HG02981 (cell line): ENCODE measurements at regions not wholly inside any gene's neighbourhood (a gene's known extent, or its start where the extent isn't known, plus 50 kb on each side); places are given as distances from the start of the nearest gene placed in this dataset.

ENCODE experiments used
- ATAC-seq: cut with Tn5 transposase; IDR thresholded peaks from one replicate; pipeline ENCODE4 v1.9.1; 2021; ENCODE audit warnings: mild to moderate bottlenecking, moderate library complexity; ENCODE audit not compliant: unreplicated experiment

DNA sequence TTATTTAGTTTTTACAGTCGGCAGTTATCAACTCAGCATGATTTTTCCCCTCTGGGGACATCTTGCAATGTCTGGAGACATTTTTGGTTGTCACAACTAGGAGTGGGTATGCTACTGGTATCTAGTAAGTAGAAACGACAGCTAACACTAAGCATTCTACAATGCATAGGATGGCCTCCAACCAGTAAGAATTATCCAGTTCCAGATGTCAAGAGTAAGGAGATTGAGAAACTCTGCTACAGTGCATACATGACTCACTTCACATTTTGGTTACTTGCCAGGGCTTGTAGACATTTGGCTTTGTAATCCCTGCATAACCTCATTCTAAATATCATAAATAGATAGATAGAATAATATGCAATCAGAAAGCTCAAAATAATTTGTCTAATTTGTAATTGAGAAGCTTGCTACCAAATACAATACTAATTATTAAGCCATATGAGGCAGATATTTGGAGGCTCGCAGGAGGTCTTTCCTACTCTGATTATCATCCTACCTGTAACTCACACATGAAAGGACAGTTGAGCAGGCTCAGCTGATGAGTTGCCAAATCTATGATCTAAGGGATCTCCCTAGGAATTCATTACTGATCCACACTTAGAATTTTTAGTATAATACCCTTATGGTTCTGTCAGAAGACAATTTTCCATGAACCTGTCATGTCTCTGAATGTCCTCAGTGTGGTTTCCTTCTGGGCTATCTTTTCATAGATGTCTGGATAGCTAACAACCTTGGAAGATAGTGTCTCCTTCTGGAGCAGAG, 346.9 kb upstream of the TLE4 start:
- no peak for ATAC-seq

DNA sequence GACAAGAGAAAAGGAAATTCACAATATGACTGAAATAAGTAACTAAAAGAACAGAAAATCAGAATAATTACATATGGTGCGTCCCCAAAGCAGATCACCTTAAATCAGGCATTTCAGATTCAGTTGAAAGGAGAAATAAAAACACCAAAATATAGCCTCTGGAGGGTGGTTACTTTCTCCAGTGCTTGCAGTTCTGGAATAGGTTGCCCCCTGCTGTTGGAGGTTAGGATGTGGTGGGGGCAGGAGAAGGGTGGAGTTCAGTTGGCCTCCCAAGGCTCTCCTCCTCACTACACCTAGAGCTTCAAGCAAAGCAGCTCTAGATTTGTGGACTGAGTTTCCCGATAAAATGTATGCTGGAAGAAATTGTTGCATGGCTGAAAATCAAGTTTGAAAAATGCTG, 338.2 kb upstream of the TLE4 start:
- peak; percentile 64 for ATAC-seq

DNA sequence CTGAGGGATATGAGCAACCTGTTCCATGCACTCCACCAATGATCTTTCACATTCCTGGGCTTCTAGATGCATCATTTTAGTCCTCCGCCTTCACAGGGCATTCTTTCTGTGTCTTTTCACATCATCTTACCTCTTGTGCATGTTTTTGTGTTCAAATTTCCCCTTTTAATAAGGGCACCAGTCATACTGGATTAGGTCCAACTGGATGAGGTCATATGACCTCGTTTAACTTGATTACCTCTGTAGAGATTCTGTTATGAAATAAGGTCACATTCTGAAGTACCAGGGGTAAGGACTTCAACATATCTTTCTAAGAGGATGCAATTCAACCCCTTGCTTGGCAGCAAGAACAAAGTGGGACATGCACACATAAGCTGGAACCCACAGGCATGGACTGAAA, 335.3 kb upstream of the TLE4 start:
- ATAC-seq: no peak

DNA sequence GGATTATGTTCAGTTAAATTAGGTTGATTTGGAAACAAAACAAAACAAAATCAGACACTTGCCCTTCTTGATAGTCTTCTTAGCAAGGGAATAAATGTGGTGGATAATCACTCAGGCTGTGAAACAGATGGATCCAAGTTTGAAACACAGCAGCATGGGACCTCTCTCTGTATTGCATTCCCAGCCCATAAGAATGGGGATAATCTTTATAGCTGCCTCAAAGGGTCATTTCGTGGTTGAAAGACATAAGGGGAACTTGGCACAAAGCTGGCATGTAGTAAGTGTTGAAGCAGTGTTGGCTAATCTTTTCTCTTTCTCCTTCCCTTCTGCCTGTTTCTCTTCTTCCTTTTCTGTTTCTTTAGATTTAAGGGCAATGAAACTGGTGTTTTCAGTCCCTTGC, 333.9 kb upstream of the TLE4 start:
- ATAC-seq: no peak

DNA sequence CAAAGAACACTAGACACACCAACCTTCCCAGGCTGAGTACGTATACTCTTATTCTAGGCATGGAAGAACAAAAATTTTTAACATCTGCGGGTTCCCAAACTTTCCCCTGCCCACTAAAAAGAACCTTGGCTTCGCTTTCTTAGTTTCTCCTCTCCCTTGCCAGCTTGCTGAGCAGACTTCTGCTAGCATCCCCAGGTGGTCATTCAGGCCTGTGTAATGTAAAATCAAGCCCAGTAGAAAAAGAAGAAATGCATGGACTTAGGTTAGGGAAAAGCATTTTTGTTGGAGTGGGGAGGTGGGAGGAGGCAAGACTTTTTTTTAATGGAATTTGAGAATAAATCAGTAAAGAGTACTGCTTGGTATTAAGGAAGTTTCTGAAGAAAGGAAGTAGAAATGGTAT, 331.0 kb upstream of the TLE4 start:
- no peak for ATAC-seq

DNA sequence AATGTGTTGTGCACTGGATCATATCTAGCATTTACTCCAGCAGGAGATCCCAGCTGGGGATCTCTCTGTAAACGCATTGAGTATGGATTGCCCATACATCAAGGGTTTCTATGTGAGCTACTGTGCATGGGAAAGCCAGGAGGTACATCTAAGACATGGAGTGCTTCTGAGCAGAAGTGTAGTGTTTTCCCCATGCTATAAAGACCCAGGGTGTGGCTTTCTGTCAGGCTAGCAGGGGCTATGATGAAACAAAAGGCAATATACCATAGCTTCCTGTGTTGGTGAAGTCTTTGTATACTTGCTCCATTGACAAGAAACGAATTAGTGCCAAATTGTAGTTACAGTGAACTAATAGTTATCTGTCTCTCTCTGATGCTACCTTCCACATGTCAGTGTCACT, 329.3 kb upstream of the TLE4 start:
- ATAC-seq: no peak

DNA sequence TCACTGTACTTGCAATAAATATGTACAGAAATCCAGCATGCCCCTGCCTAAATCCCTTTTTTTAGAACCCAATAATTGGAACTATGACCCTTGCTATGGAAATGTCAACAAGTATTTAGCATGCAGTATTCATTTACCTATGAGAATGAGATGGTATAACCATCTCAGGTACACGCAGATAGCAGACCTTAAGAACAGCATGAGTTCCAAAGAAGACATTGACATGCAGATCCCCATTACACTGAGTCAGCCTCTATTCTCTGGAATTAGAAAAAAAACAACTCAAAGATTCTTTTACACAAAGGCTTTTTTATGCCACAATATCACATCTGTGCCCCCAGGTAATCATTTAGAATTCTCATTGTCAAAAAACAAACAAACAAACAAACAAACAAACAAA, 325.6 kb upstream of the TLE4 start:
- ATAC-seq: no peak

DNA sequence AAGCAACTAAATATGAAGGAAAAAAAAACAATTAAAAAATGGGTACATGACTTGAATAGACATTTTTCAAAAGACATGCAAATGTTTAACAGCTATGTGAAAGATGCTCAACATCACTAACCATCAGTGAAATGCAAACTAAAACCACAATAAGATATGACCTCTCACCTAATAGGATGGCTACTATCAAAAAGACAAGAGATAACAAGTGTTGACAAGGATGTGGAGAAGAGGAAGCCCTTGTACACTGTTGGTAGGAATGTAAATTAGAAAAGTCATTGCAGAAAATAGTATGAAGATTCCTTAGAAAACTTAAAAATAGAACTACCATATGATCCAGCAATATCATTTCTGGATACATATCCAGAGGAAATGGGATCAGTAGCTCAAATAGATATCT, 324.7 kb upstream of the TLE4 start:
- no peak for ATAC-seq

DNA sequence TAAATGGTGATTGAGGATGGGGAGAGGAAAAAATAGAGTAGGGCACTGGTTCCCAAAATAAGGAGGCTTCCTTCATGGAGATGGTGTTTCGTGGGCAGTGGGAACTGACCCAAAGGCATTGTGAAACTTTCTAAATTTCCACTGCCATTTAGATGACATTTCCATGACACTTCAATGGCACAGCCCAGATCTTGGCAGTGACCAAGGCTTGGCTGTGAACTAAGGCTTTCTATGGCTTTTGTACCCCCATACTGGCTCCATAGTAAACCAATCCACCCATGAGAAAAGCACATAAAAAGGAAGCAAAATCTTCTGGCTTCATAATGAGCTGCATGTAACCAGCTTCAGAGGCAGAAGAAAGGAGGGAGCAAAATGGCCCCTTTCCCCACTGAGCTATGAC, 321.0 kb upstream of the TLE4 start:
- no peak for ATAC-seq

DNA sequence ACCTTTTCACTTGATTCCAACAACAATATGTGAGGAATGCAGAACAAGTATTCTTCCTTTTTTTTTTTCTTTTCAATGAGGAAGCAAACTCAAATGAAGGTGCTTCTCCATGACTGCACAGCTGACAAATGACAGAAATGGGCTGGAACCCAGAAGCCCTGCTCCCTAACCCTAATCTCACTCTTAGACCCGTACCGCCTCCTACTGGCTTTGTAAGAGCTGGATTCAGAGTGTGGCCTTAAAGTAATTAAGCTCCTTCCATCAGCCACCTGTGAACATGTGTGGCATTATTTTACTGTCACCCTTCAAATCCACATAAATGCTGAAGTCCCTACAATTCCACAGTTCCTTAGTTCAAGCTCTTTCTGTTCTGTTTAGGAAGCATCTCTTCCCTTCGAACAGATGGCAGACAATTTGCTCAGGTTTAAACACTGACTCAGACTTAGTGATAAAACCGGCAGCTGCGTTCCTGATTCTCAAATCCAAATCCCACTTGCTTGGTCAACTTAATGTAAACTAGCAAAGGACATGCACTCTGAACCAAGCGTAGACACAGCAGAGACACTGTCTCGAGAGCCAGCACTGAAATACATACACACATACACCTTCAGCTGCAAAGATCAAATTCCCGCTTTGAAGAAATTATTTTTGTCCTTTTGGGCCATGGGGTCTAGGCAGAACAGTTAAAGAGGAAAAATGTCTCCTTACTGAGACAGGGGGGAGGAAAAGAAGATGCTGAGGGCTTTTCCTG, 316.7 kb upstream of the TLE4 start:
- no peak for ATAC-seq

DNA sequence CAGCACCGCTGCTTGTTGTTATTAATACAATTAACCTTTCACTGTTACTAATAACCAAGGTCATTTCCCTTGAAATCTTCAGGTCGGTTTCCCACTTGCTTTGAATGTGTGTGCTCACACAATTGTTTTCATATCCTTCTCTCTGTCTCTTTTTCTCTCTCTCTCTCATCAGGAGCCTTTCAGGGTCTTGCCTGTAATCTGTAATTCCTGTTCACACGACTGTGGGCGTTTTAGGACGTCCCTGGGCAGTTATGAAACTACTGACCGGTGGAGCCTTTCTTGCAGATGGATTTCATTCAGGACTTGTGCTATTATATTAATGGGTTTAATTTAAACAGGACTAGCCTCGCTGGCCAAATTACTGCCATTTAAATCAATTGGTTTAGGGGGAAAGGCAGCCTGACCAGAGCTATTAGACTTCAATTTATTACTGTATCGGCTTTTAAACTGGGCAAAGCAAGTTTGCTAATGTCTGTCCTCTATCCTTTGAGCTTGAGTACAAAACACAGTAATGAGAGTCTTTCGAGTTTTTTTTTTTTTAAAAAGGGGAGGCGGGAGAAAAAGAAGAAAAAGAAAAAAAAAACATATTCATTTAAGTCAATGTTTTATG, 316.0 kb upstream of the TLE4 start:
- ATAC-seq: no peak

DNA sequence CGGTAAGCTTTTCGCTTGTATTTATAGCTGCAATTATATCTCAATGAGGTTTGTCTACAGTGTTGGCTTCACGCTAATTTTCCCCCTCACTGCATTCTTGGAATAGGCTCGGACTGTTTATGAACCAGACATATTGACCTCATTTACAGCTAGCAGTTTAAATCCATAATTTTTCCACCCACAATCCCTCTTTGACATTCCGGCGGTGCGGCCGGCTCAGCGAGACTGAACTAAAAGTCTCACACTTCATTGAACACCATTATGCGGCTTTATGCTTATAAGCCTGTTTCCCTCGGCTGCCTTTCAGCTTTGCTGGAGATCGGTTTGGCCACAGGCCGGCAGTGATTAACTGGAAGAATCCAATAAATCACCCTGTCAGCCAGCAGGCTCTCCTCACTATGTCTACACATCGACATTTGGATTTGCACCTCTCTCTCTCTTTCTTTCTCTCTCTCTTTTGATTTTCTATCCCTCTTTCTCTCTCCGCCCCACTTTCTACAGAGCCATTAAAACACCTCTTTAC, 315.0 kb upstream of the TLE4 start:
- ATAC-seq: no peak

DNA sequence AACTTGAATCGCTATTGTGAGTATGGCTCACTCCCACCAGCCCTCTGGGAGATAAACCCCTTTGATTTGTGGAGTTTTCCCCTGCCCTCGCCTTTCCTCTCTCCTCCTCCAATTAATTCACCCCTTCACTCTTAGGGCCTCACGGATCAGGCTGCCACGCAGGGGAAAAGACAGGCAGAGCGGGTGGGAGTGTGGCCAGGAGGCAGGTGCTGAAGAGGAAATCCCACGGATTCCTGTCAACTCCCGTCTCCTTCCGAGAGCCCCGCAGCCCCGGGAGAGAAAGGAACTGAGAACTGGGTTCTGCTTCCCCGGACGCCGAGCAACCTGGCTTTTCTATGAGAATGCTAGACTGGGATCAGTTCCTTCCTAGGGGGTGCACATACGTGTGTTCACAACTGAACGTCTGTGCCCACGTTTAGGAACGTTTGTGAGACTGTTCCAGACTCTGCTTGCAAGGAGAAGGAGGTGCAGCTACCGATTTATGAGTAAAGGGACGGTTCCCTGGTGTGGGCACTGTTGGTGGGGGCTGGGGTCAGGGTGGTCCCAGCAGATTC, 314.5 kb upstream of the TLE4 start:
- no peak for ATAC-seq

DNA sequence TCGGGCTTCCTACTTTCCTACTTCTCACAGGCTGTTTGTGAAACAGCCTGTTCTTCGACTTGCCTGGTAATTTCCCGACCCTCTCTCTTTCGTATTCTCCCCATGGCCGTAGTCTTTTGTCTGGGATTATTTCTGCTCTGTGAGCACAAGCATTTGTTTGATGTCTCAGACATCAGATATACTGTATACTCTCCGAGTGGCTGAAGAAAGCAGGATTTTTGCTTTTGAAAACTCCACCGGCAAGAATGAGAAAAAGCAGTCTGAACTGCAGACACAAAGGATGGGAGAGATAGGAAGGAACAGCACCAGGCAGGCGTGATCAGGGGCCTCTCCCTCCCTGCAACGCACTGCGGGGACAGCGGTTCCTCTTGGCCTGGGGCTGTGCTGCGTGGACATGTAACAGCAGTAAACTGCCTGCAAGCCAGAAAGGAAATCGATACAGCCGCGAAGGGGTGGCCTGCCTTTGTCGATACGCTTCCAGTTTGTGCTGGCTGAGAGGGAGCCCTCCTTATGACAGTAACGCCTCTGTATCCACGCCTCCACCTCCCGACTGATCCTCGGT, 313.9 kb upstream of the TLE4 start:
- ATAC-seq: no peak

DNA sequence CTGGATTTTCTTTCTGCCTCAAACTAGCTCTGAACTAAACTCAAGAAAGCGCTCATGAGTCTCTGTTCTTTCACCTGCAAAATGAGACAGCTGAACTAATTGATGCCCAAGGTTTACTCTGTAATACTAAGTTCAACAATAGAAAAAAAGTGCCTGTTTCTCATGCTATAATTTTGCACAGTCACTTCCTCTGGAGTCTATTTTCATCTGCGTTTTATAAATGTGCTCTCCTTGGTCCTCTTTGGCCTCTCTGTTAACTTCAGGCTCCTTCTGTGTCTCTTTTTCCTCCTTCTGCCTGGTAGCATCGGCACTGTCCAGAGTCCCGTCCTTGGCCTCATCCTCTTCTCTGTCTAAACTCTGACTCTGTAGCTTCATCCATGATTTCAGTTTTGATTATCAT, 311.9 kb upstream of the TLE4 start:
- ATAC-seq: no peak

DNA sequence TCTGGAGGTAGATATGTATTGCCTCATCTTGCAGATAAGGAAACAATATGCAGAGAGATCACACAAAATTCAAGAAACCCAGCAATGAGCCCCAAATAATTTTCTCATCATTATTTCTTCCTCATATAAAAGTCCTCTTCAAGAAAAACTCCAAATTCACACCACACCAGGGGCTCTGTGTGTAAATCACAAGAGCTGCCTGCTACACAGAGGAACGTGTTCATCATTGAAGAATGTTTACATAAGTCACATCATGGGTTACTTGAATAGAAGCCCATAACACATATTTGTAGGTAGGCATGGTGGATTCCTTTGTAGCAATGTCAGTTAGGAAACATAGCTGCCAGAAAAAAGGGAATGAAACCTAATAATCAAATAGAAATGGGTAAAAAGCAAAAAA, 308.1 kb upstream of the TLE4 start:
- ATAC-seq: no peak

DNA sequence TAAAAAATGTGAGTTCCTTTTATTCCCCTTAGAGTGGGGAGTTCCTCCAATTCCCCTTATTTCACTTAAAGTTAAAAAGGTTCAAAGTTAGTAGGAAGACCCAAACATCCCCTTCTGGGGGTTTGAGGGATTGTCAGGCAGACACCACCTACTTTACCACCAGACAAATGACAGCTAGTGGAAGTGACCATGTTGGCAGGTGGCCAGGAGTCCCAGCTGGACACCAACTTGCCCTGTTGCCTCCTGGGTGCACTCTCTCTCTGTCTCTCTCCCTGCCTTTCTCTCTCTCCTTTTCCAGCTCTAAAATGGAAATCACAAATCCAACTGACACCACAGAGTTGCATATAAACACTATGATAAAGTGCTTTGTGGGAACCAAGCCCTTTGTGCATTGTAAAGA, 307.7 kb upstream of the TLE4 start:
- no peak for ATAC-seq

DNA sequence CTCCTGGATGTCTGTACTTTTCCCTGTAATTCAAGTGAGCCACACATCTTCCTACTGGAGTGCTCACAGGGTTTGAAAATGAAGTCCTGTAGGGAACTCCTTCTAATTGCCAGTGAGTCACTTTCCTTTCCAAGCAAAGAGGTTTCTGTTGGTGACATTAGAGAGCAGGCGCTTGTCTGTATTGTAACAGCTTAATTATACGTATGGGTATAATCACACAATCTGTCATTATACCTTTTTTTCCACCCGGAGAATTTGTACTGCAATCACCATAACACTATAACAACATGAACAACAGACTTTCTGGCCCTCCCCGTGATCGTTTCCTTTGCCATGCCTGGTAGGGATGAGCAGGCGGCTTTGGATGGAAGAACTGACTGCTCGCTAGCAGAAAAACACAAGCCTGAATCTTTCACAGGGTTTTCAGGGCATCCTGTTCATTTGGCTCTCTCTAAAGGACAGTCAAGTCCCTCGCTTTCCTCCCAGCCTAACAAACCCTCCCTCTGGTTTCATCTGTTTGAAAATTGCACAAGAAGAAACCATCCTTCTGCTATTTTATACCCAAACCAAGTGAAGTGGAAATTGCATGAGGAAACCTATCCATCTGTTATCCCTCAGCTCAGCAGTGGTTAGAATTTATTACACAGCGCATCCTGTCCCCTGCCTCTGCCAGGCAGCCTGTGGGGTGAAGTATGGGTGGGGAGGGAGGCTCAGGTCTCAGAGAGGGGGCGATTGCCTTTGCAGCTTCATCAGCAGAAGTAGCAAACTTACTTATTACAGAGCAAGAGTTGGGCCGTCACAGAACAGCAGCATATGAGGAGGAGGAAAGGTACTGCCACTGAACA, 307.0 kb upstream of the TLE4 start:
- no peak for ATAC-seq

DNA sequence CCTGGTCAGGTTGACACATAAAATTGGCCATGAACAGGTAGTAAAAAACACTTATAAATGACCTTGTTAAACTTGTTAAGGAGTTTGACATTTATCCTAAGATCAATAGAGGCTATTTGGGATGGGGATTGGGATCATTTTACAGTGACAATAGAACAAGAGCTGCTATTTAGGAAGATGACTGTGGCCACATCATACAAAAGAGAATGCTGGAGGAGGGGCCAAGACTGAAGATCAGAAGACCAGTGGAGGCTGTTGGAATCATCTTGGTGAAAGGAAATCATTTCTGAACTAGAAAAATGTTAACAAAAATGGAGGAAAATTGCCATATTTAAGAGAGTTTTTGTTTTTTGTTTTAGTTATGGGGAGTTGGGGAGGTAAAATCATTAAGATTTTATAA, 304.8 kb upstream of the TLE4 start:
- no peak for ATAC-seq

DNA sequence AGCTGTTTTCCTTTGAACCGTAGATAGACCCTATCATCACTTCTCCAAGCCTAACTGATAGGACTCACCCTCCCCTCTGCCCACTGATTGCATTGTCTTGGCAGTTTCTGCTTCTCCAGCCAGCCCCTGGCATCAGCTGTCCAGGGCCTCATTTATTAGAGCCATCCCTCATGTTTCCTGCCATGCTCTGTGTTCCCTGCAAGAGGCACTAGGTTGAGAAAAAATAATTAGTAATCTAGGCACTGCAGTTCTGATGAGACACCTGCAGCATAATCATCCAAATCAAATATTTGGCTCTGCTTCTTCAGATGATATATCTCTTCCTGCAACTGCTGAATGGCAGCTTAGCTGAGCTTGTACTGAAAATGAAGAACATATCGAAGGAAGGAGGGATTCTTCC, 303.0 kb upstream of the TLE4 start:
- no peak for ATAC-seq

DNA sequence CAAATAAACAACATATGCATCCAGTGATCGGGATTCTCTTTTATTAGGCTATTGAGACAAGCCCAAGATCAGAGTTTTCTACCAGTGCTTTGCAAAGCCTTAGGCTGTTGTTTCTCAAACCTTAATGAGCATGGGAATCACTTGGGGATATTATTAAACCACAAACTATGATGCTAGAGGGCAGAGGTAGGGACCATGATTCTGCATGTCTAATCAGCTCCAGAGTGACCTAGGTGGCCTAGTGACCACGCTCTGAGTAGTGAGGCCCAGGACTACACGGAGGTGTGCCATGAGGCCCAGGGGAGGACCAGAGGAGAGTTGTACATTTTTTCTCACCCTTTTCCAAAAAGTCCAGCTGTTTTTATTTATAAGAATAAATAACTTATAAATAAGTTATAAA, 298.5 kb upstream of the TLE4 start:
- no peak for ATAC-seq
